Transverse colon (tissue), 4 donors: ENCODE measurements at regions not wholly inside any gene's neighbourhood (a gene's known extent, or its start where the extent isn't known, plus 50 kb on each side); places are given as distances from the start of the nearest gene placed in this dataset.

Source experiments
- CTCF ChIP-seq, 5 experiments: fragments of 200-600 bp in 3 of 5; fragments of 450-650 bp in 2 of 5; sonication (generic) in 3 of 5; IDR thresholded peaks; 1 replicate in 2 of 5; 2 replicates in 3 of 5; pipeline ENCODE4 v1.5.1; 2016 to 2017; ENCODE audit warnings: antibody characterized with exemption in 5 of 5, inconsistent platforms in 3 of 5, mild to moderate bottlenecking in 2 of 5, moderate library complexity in 1 of 5
- EP300 ChIP-seq: sonication (generic); formaldehyde crosslinking; IDR thresholded peaks from one replicate; pipeline ENCODE4 v1.6.1; 2017; ENCODE audit warnings: antibody characterized with exemption, low read depth
- POLR2A ChIP-seq: fragments of 450-650 bp; IDR thresholded peaks from one replicate; pipeline ENCODE4 v1.6.1; 2016; ENCODE audit warnings: antibody characterized with exemption, mild to moderate bottlenecking, moderate library complexity
- POLR2AphosphoS5 ChIP-seq, 3 donors: sonication (generic); formaldehyde crosslinking; IDR thresholded peaks; one replicate each; pipeline ENCODE4 v1.6.1; 2016; ENCODE audit warnings: antibody characterized with exemption in 3 of 3

DNA sequence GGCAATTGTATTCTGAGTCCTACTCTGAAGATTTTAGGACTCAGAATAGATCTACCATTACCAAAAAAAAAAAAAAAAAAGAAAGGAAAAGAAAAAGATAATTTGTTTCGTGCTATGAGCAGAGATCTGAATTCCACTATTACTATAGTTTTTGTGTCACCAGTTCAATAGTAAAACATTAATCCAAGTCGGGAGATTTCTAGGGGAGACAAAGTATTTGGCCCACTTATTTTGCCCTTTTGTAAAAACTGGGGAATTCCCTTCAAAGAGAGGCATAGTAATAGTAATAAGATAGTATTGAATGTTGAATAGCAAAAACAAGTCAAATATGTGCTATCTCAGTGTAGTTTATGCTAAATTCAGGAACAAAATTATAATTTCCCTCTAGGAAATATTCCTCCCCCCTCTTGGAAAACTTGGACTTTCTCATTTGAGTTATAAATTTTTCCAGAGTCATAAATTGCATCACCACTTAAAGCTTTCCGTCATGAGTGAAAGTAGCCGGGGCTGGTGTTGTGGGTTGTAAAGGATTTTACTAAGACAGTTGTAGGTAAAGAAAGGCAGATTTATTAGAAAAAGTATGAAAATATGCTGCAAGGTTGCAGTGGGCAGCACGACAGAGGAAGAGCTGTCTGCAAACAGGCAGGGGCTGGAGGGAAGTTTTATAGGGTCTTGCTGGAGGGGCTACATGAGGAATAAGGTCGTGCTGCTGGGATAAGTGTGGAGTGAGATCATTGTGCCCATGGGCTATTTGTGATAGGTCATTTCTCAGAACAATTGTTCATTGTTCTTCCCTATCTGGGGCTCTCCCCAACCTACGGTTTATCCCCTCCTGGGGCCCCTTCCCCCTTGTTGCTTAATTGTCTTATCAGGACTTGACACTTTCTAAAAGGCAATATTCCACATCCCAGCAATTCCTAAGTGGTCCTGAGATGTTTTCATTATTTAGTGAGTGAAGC lies 1009.9 kb downstream of the PLA2G4A start:
- TF ChIP-seq EP300 (no peak), CTCF (IDR thresholded peaks at IDR 0.05) (no peak), POLR2A (no peak), POLR2AphosphoS5 (IDR thresholded peaks at IDR 0.05) (no peak)
